Endometrium (tissue), 2 donors: ENCODE measurements at regions not wholly inside any gene's neighbourhood (a gene's known extent, or its start where the extent isn't known, plus 50 kb on each side); places are given as distances from the start of the nearest gene placed in this dataset.
"Not testable (repeated sequence)": the region's sequence is repeated elsewhere in the genome, so short reads cannot be mapped to it uniquely, and the experiment has no call there.

Source experiments
- FAIRE-seq: peaks from 2 replicates; lab custom pipeline; 2012; peaks lifted over from hg19 to GRCh38; lab: Jason Lieb, UNC
- donor health status: control.
- donor health status: control.

- FAIRE-seq = no peak
Observed at GRCh38 chr7:119127706-119128105, 903.2 kb downstream of the ANKRD7 start.

- no peak for FAIRE-seq
Observed at GRCh38 chr7:119132436-119132835, 907.9 kb downstream of the ANKRD7 start.

GRCh38 chr7:119167431-119167830, 942.9 kb downstream of the ANKRD7 start:
- FAIRE-seq = no peak

GRCh38 chr7:119172043-119172442, 947.5 kb downstream of the ANKRD7 start:
- FAIRE-seq = no peak

GRCh38 chr7:119175911-119176627, 951.6 kb downstream of the ANKRD7 start:
- FAIRE-seq = no peak

GRCh38 chr7:119177863-119178262, 953.4 kb downstream of the ANKRD7 start:
- no peak for FAIRE-seq

GRCh38 chr7:119184124-119184788, 959.8 kb downstream of the ANKRD7 start:
- no peak for FAIRE-seq

GRCh38 chr7:119196183-119196582, 971.7 kb downstream of the ANKRD7 start:
- no peak for FAIRE-seq

GRCh38 chr7:119197172-119197876, 972.8 kb downstream of the ANKRD7 start:
- FAIRE-seq = no peak

- no peak for FAIRE-seq
Observed at GRCh38 chr7:119197877-119198527, 973.5 kb downstream of the ANKRD7 start.

- FAIRE-seq = no peak
Observed at GRCh38 chr7:119219663-119220062, 995.2 kb downstream of the ANKRD7 start.

- FAIRE-seq = no peak
Observed at GRCh38 chr7:119223930-119224329, 999.4 kb downstream of the ANKRD7 start.

GRCh38 chr7:119228482-119228881, 1004.0 kb downstream of the ANKRD7 start:
- FAIRE-seq = no peak

- FAIRE-seq = no peak
Observed at GRCh38 chr7:119232091-119232490, 1007.6 kb downstream of the ANKRD7 start.

- no peak for FAIRE-seq
Observed at GRCh38 chr7:119233015-119233414, 1008.5 kb downstream of the ANKRD7 start.

GRCh38 chr7:119252962-119253361, 1020.0 kb upstream of the KCND2 start:
- no peak for FAIRE-seq

- FAIRE-seq = no peak
Observed at GRCh38 chr7:119254742-119255141, 1018.2 kb upstream of the KCND2 start.

- FAIRE-seq = no peak
Observed at GRCh38 chr7:119256001-119256400, 1017.0 kb upstream of the KCND2 start.

GRCh38 chr7:119256446-119257131, 1016.4 kb upstream of the KCND2 start:
- FAIRE-seq = no peak

GRCh38 chr7:119266790-119267189, 1006.2 kb upstream of the KCND2 start:
- FAIRE-seq = not testable (repeated sequence)

- FAIRE-seq = no peak
Observed at GRCh38 chr7:119270045-119270464, 1002.9 kb upstream of the KCND2 start.

GRCh38 chr7:119270644-119271043, 1002.3 kb upstream of the KCND2 start:
- FAIRE-seq = no peak
